ENCODE measurements at regions not wholly inside any gene's neighbourhood (a gene's known extent, or its start where the extent isn't known, plus 50 kb on each side); places are given as distances from the start of the nearest gene placed in this dataset.

- DNase-seq (ENCODE audit: extremely low spot score, unreplicated experiment) = no peak
- TF ChIP-seq, protein P1, sequence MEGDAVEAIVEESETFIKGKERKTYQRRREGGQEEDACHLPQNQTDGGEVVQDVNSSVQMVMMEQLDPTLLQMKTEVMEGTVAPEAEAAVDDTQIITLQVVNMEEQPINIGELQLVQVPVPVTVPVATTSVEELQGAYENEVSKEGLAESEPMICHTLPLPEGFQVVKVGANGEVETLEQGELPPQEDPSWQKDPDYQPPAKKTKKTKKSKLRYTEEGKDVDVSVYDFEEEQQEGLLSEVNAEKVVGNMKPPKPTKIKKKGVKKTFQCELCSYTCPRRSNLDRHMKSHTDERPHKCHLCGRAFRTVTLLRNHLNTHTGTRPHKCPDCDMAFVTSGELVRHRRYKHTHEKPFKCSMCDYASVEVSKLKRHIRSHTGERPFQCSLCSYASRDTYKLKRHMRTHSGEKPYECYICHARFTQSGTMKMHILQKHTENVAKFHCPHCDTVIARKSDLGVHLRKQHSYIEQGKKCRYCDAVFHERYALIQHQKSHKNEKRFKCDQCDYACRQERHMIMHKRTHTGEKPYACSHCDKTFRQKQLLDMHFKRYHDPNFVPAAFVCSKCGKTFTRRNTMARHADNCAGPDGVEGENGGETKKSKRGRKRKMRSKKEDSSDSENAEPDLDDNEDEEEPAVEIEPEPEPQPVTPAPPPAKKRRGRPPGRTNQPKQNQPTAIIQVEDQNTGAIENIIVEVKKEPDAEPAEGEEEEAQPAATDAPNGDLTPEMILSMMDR (conservative IDR thresholded peaks at IDR 0.05) = no peak
These were observed 163.8 kb upstream of the STK17B start for GRCh38 chr2:196335221-196335634.

DNA sequence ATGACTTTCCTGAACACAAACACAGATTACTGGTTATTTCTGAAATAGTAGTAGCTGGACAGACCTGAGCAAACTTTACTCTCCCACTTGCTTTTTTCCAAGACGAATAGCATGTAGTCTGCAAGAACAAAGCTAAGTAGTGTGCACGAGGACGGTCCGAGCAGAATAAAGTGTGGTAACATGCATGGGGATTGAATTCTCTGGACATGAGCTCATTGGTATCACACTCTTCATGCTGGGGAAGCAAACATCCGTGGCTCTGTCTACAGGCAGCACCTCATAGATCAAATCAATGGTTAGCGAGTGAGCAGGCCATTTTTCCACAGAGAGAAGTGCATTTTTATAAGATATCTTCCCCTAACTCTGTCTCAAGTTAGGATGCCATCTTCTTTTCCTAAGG lies 164.8 kb upstream of the STK17B start:
- Mint-ChIP-seq H3K4me1 (ENCODE audit: unreplicated experiment) (peaks cover 19% of the 10 kb centered on the region), H3K4me3 (no peak overlapping the region), H3K27me3 (no peaks in the 10 kb centered on the region), H3K36me3 (no peaks in the 10 kb centered on the region), H3K9me3 (no peaks in the 10 kb centered on the region), H3K27ac (no peak overlapping the region)
- TF ChIP-seq, protein P1 (conservative IDR thresholded peaks at IDR 0.05) = no peak
- DNase-seq (ENCODE audit: extremely low spot score, unreplicated experiment) = no peak

More at GRCh38 chr2:196335221-196335634, 163.8 kb upstream of the STK17B start:
- H3K4me3 Mint-ChIP-seq = no peak overlapping the region
- peaks cover 28% of the 10 kb centered on the region for H3K4me1 Mint-ChIP-seq (ENCODE audit: unreplicated experiment)
- H3K9me3 Mint-ChIP-seq = no peaks in the 10 kb centered on the region
- no peaks in the 10 kb centered on the region for H3K27me3 Mint-ChIP-seq
- H3K27ac Mint-ChIP-seq = no peak overlapping the region
- no peaks in the 10 kb centered on the region for H3K36me3 Mint-ChIP-seq

DNA sequence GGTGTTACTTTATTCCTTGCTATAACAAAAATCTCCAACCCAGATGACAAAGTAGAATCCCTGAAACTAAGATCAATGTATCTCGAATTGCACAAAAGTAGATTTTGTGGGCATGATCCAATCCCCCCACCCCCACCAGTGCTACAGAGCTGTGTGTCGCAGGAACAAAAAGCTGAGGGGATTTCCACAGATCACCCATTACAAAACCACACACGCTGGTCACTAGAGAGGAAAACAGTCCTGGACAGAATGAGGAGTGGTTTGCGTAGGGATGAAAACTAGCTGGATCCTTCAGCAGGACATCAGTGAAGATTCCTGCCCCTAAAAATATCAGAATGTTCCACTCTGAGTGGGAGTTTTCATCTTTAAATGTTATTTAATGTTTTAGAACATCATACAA lies 165.3 kb upstream of the STK17B start:
- Mint-ChIP-seq H3K4me1 (ENCODE audit: unreplicated experiment) (peaks cover 15% of the 10 kb centered on the region), H3K27ac (no peak overlapping the region), H3K36me3 (no peaks in the 10 kb centered on the region), H3K27me3 (no peaks in the 10 kb centered on the region), H3K4me3 (no peak overlapping the region), H3K9me3 (no peaks in the 10 kb centered on the region)
- TF ChIP-seq, protein P1 (conservative IDR thresholded peaks at IDR 0.05) = no peak
- no peak for DNase-seq (ENCODE audit: extremely low spot score, unreplicated experiment)

- H3K27ac Mint-ChIP-seq = no peak overlapping the region
- H3K27me3 Mint-ChIP-seq = no peaks in the 10 kb centered on the region
- H3K4me1 Mint-ChIP-seq (ENCODE audit: unreplicated experiment) = peaks cover 11% of the 10 kb centered on the region
- no peaks in the 10 kb centered on the region for H3K9me3 Mint-ChIP-seq
- DNase-seq (ENCODE audit: extremely low spot score, unreplicated experiment) = no peak
- TF ChIP-seq, protein P1 (conservative IDR thresholded peaks at IDR 0.05) = peak; percentile 81
- no peak overlapping the region for H3K4me3 Mint-ChIP-seq
- no peaks in the 10 kb centered on the region for H3K36me3 Mint-ChIP-seq
These were observed 166.0 kb upstream of the STK17B start for GRCh38 chr2:196337208-196337953.

GRCh38 chr2:196338440-196338839 lies 167.1 kb upstream of the STK17B start:
- Mint-ChIP-seq H3K27ac (no peak overlapping the region), H3K9me3 (no peaks in the 10 kb centered on the region), H3K4me3 (no peak overlapping the region), H3K36me3 (no peaks in the 10 kb centered on the region), H3K27me3 (no peaks in the 10 kb centered on the region), H3K4me1 (ENCODE audit: unreplicated experiment) (peaks cover 11% of the 10 kb centered on the region)
- DNase-seq (ENCODE audit: extremely low spot score, unreplicated experiment) = no peak
- TF ChIP-seq, protein P1 (conservative IDR thresholded peaks at IDR 0.05) = no peak

Data from type B pancreatic cell (in vitro differentiated cells).